Smooth muscle cell (in vitro differentiated cells): ENCODE measurements at regions not wholly inside any gene's neighbourhood (a gene's known extent, or its start where the extent isn't known, plus 50 kb on each side); places are given as distances from the start of the nearest gene placed in this dataset.
A peak's percentile ranks its signal among the peaks of the same experiment; 100 is the strongest.

Experiments used
- DNase-seq: peaks from one replicate; lab custom pipeline; 2025; ENCODE audit not compliant: unreplicated experiment; lab: John Stamatoyannopoulos, UW
- H2AFZ ChIP-seq: fragments of 200-600 bp; sonication (generic); 2 replicates; pipeline ENCODE4 v1.6.0; 2016; ENCODE audit warnings: antibody characterized with exemption, low read depth, mild to moderate bottlenecking
- H3F3A ChIP-seq: fragments of 200-600 bp; sonication (generic); 2 replicates; pipeline ENCODE4 v1.6.0; 2017; ENCODE audit warnings: antibody characterized with exemption, low read depth
- H3K27ac ChIP-seq: fragments of 200-600 bp; sonication (generic); 2 replicates; pipeline ENCODE4 v1.5.1; 2016; ENCODE audit warnings: low read depth, mild to moderate bottlenecking
- H3K27me3 ChIP-seq: fragments of 200-600 bp; sonication (generic); 2 replicates; pipeline ENCODE4 v1.6.1; 2016; ENCODE audit warnings: low read depth, mild to moderate bottlenecking
- H3K36me3 ChIP-seq: fragments of 200-600 bp; sonication (generic); 2 replicates; pipeline ENCODE4 v1.5.1; 2016; ENCODE audit warnings: low read depth
- H3K4me1 ChIP-seq: fragments of 200-600 bp; sonication (generic); 2 replicates; pipeline ENCODE4 v1.5.1; 2016; ENCODE audit warnings: low read depth
- H3K4me2 ChIP-seq: fragments of 200-600 bp; sonication (generic); 2 replicates; pipeline ENCODE4 v1.6.0; 2016; ENCODE audit warnings: mild to moderate bottlenecking
- H3K4me3 ChIP-seq: fragments of 200-600 bp; sonication (generic); 2 replicates; pipeline ENCODE4 v1.5.1; 2016; ENCODE audit warnings: mild to moderate bottlenecking
- H3K79me2 ChIP-seq: fragments of 200-600 bp; sonication (generic); 2 replicates; pipeline ENCODE4 v1.6.0; 2016; ENCODE audit warnings: low read depth, mild to moderate bottlenecking
- H3K9ac ChIP-seq: fragments of 200-600 bp; sonication (generic); 2 replicates; pipeline ENCODE4 v1.6.0; 2016; ENCODE audit warnings: low read depth
- H3K9me3 ChIP-seq: fragments of 200-600 bp; sonication (generic); replicated peaks from 2 replicates; pipeline ENCODE4 v1.5.1; 2016; ENCODE audit warnings: low read depth
- H4K20me1 ChIP-seq: fragments of 200-600 bp; sonication (generic); 2 replicates; pipeline ENCODE4 v1.6.0; 2016; ENCODE audit warnings: low read depth
- WGBS: methylation state at CpG from one replicate; pipeline ENCODE4 v1.1.7; 2016; ENCODE audit warnings: low lambda C conversion rate; 5-methylcytosine and 5-hydroxymethylcytosine counted together
- TF ChIP-seq, protein P1 (sequence below): fragments of 200-600 bp; sonication (generic); IDR thresholded peaks from 2 replicates; pipeline ENCODE4 v1.5.1; 2017; ENCODE audit warnings: borderline replicate concordance, mild to moderate bottlenecking, antibody characterized with exemption; ENCODE audit not compliant: insufficient read depth, poor library complexity, severe bottlenecking

DNA sequence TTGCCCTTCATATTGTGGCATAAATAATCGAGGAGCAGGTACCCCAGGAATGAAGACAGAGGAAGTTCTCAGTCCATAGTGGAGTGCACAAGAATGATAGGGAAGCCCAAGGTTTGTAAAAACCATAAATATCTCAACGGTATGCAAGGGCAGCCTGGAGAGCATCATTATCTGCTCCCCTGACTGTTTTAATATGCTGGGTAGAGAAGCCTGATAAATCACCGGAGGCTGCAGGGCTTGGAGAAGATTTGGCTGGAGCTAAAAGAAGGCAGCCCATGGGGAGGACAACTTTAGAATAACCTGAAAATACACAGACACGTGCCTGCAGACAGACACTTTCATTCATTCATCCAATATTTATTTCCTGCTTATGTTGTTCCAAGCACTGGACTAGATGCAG lies 205.2 kb upstream of the RPL38 start:
- Histone ChIP-seq H3K9me3 (no peaks in the 10 kb centered on the region), H3K4me3 (no peak overlapping the region), H3F3A (no peaks in the 10 kb centered on the region), H3K4me1 (no peaks in the 10 kb centered on the region), H3K27me3 (no peaks in the 10 kb centered on the region), H2AFZ (no peak overlapping the region), H3K36me3 (no peaks in the 10 kb centered on the region), H4K20me1 (no peaks in the 10 kb centered on the region), H3K9ac (no peak overlapping the region), H3K4me2 (no peak overlapping the region), H3K79me2 (no peaks in the 10 kb centered on the region), H3K27ac (no peak overlapping the region)
- no peak for DNase-seq
- WGBS, result 49% methylated on average over 4 of the region's 4 CpGs
- TF ChIP-seq, protein P1, sequence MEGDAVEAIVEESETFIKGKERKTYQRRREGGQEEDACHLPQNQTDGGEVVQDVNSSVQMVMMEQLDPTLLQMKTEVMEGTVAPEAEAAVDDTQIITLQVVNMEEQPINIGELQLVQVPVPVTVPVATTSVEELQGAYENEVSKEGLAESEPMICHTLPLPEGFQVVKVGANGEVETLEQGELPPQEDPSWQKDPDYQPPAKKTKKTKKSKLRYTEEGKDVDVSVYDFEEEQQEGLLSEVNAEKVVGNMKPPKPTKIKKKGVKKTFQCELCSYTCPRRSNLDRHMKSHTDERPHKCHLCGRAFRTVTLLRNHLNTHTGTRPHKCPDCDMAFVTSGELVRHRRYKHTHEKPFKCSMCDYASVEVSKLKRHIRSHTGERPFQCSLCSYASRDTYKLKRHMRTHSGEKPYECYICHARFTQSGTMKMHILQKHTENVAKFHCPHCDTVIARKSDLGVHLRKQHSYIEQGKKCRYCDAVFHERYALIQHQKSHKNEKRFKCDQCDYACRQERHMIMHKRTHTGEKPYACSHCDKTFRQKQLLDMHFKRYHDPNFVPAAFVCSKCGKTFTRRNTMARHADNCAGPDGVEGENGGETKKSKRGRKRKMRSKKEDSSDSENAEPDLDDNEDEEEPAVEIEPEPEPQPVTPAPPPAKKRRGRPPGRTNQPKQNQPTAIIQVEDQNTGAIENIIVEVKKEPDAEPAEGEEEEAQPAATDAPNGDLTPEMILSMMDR, result no peak

GRCh38 chr17:73998653-73999645 lies 204.5 kb upstream of the RPL38 start:
- no peaks in the 10 kb centered on the region for H3K9me3 ChIP-seq
- no peak overlapping the region for H2AFZ ChIP-seq
- no peaks in the 10 kb centered on the region for H4K20me1 ChIP-seq
- no peak overlapping the region for H3K27ac ChIP-seq
- no peaks in the 10 kb centered on the region for H3K36me3 ChIP-seq
- no peak for DNase-seq
- no peak overlapping the region for H3K4me3 ChIP-seq
- H3K9ac ChIP-seq, result no peak overlapping the region
- peaks cover under 1% of the 10 kb centered on the region for H3K27me3 ChIP-seq
- H3K79me2 ChIP-seq, result no peaks in the 10 kb centered on the region
- 58% methylated on average over 23 of the region's 23 CpGs for WGBS
- TF ChIP-seq, protein P1, result peak; percentile 62
- H3F3A ChIP-seq, result no peaks in the 10 kb centered on the region
- H3K4me1 ChIP-seq, result no peaks in the 10 kb centered on the region
- H3K4me2 ChIP-seq, result no peak overlapping the region

DNA sequence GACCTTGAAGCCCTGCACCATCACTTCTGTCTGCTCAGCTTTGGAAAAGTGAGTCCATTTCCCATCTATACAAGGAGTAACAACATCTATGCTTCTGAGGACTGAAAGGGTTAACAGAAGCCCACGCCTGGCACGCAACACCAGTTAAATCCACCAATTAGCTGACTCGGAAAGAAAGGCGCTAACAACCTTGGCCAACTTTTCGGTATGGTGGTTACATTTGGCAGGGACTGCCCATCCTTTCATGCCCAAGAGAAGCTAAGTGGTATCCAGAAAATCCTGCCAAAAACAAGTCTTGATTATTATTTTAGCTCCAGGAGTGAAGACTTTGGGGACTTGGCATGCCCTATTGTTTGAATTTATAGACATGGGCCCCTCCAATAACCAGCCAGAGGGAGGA lies 202.3 kb upstream of the RPL38 start:
- DNase-seq, result no peak
- H3K36me3 ChIP-seq, result no peaks in the 10 kb centered on the region
- H3K9ac ChIP-seq, result no peak overlapping the region
- no peaks in the 10 kb centered on the region for H3K9me3 ChIP-seq
- WGBS, result 82% methylated on average over 5 of the region's 5 CpGs
- no peak overlapping the region for H3K4me2 ChIP-seq
- H3K4me1 ChIP-seq, result no peaks in the 10 kb centered on the region
- no peaks in the 10 kb centered on the region for H3F3A ChIP-seq
- TF ChIP-seq, protein P1, result no peak
- H2AFZ ChIP-seq, result no peak overlapping the region
- no peaks in the 10 kb centered on the region for H3K79me2 ChIP-seq
- H3K4me3 ChIP-seq, result no peak overlapping the region
- no peak overlapping the region for H3K27ac ChIP-seq
- H3K27me3 ChIP-seq, result peaks cover 5% of the 10 kb centered on the region
- no peaks in the 10 kb centered on the region for H4K20me1 ChIP-seq
